ENCODE measurements at regions not wholly inside any gene's neighbourhood (a gene's known extent, or its start where the extent isn't known, plus 50 kb on each side); places are given as distances from the start of the nearest gene placed in this dataset.
"Not testable (repeated sequence)": the region's sequence is repeated elsewhere in the genome, so short reads cannot be mapped to it uniquely, and the experiment has no call there.

DNA sequence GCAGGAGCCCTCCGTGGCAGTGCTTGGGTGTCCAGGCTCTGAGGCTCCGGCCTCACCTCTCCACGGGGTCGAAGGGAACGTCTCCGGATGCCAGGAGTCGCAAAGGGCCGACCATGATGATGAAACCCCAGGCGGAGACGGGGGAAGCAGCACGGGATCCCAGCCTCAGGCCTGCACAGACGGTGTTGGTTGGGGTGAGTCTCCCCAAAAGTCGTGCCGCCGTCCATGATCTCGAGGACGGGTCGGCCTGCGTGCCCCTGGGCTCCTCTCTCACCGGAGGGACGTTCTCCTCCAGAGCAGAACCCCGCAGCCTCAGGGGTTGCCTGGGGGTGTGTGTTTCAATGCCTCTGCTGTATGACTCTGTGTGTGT lies 100.6 kb upstream of the FOXD4L5 start:
- not testable (repeated sequence) for DNase-seq (ENCODE audit: low read depth); H3K4me3 ChIP-seq (ENCODE audit: control insufficient read depth, low read depth, low read length)

DNA sequence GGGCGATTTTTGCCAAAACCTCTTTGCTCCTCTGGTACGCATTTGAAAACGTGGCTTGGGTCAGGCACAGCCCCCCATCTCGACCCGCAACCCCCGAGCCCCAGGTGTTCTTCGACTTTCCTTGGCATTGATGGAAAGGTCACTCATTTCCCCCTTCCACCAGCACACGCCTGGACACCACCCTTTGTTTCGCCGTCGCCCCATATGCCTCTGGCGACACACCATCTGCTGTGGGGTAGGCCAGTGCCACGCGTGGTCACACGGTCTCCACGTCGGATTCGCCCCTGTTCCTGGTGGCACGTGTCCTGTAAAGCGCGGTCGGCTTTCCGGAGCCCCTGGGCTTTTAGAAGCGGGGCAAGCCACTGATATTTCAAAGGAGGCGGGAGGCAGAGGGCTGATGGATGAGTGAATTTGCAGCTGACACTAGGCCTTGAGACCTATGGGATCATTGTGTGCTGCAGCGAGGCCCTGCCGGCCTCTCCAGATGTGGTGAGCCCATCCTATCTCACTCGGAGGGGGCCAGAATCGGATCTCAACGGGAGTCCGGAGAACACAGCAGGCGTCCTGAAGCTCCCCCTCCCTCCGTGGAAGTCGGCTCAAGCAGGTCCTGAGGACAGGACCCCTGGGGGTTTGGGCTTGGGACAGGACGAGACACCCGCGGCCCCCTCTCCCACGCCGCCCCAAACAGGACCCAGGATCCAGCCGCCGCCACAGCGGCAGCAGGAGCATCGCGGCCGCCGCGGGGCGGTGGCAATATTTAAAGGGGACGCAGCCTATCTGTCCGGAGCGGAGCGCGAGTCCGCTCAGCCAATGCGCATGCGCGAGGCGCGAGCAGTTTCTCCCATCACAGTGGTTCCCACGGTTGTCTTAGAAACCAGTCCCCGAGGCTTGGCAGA lies 100.0 kb upstream of the FOXD4L5 start:
- H3K4me3 ChIP-seq (ENCODE audit: control insufficient read depth, low read depth, low read length); DNase-seq (ENCODE audit: low read depth): not testable (repeated sequence)

DNA sequence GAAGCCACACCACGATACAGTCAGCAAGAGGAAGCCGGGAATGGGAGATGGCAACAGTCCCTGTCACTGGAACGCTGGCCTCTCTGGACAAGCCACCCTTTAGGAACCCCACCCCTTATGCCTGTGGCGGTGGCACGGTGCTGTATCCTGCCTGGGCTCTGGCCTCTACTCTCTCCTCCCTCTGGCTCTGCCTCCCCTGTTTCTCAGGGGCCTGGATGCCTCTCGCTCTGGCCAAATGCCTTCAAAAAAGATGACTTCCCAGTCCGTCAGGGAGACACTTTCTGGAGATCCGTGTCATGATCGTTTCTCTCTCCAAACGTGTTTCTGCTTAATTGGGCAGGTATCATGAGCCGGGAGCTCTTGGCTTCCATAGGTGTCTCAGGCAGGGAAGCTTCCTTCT lies 99.1 kb upstream of the FOXD4L5 start:
- not testable (repeated sequence) for DNase-seq (ENCODE audit: low read depth)

DNA sequence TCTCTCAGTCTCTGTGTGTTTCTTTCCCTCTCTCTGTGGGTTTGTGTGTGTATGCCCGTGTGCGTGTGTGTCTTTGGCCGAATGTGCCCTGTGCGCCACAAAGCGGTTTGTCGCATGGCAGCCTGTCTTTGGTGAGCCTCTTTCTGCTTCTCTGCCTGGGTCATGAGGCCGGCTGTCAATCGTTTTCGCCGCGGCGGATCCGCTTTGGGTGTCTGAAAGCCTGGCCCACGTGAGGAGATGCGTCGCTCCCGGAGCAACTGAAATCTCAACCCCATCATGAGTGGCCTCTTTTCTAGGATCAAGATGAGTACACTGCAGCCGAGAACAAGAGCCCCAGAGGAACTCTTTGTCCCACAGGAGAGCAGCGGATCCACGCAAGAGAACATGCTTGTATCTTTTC lies 98.6 kb upstream of the FOXD4L5 start:
- not testable (repeated sequence) for DNase-seq (ENCODE audit: low read depth); H3K4me3 ChIP-seq (ENCODE audit: control insufficient read depth, low read depth, low read length)

More for the DNA sequence above, 99.1 kb upstream of the FOXD4L5 start:
- not testable (repeated sequence) for H3K4me3 ChIP-seq (ENCODE audit: control insufficient read depth, low read depth, low read length)

- H3K4me3 ChIP-seq (ENCODE audit: control insufficient read depth, low read depth, low read length); DNase-seq (ENCODE audit: low read depth): not testable (repeated sequence)
Observed at GRCh38 chr9:65382701-65383318, 97.8 kb upstream of the FOXD4L5 start.

Data from fibroblast of mammary gland (primary cell).